Left renal cortex interstitium (tissue), 4 donors: ENCODE measurements at regions not wholly inside any gene's neighbourhood (a gene's known extent, or its start where the extent isn't known, plus 50 kb on each side); places are given as distances from the start of the nearest gene placed in this dataset.
A peak's percentile ranks its signal among the peaks of the same experiment; 100 is the strongest.

Experiments used
- DNase-seq, 4 donors: peaks; one replicate each; pipeline ENCODE4 v3.0.0-alpha.2; 2013; ENCODE audit warnings: low read depth in 4 of 4, low spot score in 2 of 4, missing footprints in 1 of 4

GRCh38 chr14:82112210-82112839 is 578.7 kb upstream of the SEL1L start:
- DNase-seq = no peak

GRCh38 chr14:82113007-82113406 is 579.4 kb upstream of the SEL1L start:
- DNase-seq = no peak

DNA sequence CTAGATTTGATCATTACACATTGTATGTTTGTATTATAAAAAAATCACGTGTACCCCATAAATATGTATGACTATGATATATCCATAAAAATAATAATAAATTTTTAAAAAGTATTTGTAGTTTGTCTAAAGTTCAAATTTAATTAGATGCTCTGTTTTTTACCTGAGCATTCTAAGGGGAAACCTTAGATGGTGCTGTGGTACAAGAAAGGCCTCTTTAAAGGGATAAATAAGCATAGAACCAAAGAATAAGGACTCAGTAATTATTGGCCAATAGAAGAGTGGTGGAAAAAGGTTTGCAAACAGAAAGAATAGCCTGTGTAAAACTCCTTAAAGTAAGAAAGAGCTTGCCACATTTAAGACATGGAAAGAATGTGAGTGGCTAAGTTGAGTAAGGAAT is 580.1 kb upstream of the SEL1L start:
- DNase-seq = no peak

DNA sequence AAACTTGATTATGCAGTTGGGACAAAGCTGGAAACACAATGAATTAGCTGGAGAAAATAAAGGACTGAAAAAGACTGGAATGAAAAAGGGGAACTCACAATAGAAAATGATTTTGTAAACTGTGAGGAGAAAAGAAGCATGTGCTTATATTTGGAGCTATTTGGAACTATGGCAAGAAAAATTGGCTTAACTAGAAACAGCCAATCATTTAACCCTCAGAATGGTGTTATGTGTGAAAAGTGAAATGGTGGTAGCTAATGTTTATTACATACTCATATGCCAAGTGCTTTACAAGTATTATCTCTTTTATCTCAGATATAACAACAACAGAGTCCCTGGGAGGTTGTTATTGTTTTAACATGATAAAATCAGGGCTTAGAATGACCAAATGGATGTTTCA is 583.1 kb upstream of the SEL1L start:
- no peak for DNase-seq

- DNase-seq = no peak
These were observed 589.0 kb upstream of the SEL1L start for GRCh38 chr14:82122655-82123054.

DNA sequence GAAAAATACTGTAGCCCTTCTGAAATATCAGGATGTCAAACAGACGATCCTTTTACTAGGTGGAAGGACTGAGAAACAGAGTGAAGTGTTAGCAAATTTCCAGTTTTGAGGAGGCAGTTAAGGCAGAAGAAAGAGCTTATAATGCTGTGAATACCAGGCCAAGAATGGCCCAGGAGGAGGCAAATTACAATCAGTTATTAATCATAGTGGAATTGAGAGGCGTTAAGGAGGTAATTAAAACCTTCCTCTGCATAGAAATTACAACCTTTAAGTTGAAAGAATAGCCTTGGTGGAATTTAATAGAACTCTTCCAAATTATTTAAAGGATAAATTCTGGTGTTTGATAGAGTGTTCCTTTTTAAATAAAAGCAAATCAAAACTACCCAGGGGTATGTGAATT is 590.9 kb upstream of the SEL1L start:
- no peak for DNase-seq

GRCh38 chr14:82126006-82126405 is 592.4 kb upstream of the SEL1L start:
- DNase-seq = no peak

- no peak for DNase-seq
These were observed 600.8 kb upstream of the SEL1L start for GRCh38 chr14:82134411-82134810.

DNA sequence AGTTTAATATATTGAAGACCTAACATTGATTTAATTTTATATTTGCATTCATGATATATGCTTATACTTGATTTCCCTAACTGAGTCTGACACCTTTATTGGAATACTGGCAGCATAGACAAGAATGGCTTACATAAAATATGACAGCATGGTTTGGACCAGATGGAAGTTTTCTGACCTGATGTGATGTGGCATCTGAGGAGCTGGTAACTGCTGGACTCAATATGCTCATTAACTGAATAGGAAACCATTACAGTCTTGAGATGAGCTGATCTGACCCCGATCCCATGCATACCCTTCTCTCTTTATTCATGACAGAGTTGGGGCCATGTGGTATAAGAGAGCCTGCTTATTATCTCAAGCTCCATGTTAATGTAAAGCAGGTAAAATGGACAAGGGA is 604.8 kb upstream of the SEL1L start:
- DNase-seq = no peak

- no peak for DNase-seq
These were observed 613.2 kb upstream of the SEL1L start for GRCh38 chr14:82146846-82147245.

- no peak for DNase-seq
These were observed 620.0 kb upstream of the SEL1L start for GRCh38 chr14:82153689-82154088.

GRCh38 chr14:82159624-82160023 is 626.0 kb upstream of the SEL1L start:
- no peak for DNase-seq

- DNase-seq = no peak
These were observed 646.5 kb upstream of the SEL1L start for GRCh38 chr14:82180139-82180538.

GRCh38 chr14:82182646-82183045 is 649.0 kb upstream of the SEL1L start:
- no peak for DNase-seq

DNA sequence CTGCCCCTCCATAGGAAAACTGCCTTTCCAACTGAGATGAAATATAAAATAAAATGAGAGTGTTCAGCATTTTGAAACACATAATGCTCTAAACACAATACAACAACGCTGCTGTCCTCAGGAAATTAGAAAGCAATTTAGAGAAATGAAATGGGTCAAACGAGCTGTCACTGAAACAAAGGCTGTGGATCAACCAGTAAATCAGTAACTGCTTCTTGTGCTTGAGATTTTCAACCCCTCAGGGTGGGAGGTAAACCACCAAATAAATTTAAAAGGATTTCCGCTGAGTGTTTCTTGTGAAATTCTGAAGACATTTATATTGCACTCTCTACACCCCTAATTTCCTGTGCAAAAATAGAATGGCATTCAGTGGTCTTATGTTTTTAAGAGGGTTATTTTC is 657.1 kb upstream of the SEL1L start:
- DNase-seq = peak in 1 of 4 donors; percentile 25

DNA sequence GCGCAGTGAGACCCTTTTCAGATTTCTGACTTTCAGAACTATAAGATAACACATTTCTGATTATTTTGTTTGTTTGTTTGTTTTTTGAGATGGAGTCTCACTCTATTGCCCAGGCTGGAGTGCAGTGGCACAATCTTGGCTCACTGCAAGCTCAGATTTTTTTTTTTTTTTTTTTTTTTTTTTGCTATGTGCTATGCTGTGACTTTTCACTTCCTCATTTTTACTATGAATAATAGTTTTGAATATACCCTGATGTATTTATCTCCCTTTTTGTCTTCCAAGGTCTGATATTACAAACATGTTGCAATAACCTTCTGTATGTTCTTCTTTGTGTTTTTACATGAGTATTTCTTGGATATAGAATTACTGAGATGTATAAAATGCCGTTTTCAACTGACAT is 658.7 kb upstream of the SEL1L start:
- DNase-seq = no peak

DNA sequence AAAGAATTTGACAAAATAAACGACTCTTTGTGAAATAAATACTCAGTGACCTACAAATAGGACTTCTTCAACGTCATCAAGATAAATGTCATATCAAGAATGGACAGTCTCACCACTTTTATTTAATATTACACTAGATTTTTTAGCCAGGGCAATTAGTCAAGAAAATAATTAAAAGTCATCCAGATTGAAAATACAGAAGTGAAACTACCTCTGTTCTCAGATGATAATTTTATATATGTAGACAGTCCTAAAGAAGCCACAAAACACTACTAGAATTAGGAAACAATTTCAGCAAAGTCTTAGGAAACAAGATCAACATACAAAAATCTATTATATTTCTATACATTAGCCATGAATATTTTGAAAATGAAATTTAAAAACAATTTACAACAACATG is 689.6 kb upstream of the SEL1L start:
- no peak for DNase-seq

GRCh38 chr14:82224610-82225009 is 691.0 kb upstream of the SEL1L start:
- DNase-seq = no peak

- no peak for DNase-seq
These were observed 697.1 kb upstream of the SEL1L start for GRCh38 chr14:82230748-82231147.

DNA sequence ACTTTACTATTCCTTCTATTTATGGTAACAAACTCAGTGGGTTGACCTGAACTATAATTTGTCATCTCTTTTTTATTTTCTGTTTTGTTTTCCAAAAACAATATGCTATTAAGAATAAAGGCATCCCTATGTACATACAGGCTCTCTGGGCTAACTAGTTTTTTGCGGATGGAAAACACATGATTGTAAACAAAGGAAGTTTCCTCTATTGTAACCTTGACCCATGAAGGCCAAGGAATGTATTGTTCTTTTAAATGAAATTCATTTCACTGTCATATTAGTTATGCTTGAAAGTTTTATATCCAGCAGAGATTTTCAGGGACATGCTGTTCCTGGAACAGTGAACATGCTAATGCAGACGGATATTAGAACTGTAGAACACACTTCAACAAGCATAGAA is 705.0 kb upstream of the SEL1L start:
- peak in 3 of 4 donors; percentile 4 to 31 (median 23) for DNase-seq

DNA sequence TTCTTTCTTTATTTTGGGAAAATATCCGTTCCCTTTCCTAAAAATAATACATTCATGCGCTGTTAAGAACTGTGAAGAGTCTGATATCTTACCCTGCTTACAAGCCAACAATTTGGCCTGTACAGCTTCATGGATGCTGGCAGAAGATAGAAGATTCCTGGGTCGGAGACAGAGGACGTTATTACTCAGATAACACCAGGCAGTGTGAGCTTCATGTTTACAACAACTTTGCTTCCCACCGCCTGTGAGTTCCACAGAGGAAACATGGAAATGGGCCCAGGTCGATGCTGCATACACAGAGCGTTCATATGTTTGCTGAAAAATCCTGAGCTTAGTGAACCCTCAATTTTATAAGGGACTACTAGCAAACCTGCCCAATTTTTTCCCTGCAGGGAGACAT is 705.6 kb upstream of the SEL1L start:
- DNase-seq = no peak

DNA sequence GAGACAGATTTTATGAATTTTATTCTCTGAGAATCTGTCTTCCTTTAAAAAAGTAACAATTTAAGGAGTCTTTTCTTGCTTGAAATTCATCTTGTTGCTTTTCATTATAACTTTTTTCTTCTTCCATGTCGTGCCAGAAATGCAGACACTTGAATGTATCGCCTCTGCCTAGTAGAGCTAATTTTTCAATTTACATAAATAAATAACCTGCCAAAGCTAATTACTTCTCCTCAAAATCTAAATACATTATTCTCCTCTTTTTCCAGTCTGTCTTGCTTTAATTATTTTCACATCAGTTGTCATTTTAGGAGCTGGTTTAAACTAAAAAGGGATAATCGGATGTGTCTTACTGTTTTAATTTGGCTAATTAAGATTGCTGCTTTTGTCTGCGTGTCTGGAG is 711.1 kb upstream of the SEL1L start:
- no peak for DNase-seq

DNA sequence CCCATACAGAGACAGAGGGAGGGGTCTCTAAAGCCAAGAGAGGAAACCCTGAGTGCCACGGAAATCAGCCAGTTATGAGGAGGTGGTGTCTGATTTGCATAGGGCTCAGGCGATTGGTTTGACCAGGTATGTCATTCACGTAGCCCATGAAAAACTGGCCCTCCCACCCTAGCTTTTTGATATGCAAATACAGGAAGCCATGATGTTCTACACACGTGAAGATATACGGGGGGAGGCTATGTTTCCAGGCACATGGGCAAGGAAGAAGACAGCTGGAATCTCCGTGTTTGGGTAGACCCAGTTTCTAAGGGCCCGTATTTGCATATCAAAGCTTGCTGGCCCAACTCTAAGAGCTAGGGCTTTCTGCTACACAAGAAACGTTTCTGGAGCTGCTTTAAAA is 717.8 kb upstream of the SEL1L start:
- no peak for DNase-seq
